Umbilical cord (tissue), 1 donor: ENCODE measurements at regions not wholly inside any gene's neighbourhood (a gene's known extent, or its start where the extent isn't known, plus 50 kb on each side); places are given as distances from the start of the nearest gene placed in this dataset.

Source experiments
- DNase-seq: peaks from one replicate; pipeline ENCODE4 v3.0.0-alpha.2; 2015; ENCODE audit warnings: low spot score

GRCh38 chr7:145276118-145276517, 440.3 kb upstream of the TPK1 start:
- no peak for DNase-seq

GRCh38 chr7:145269418-145270161, 433.7 kb upstream of the TPK1 start:
- no peak for DNase-seq

GRCh38 chr7:145265180-145265579, 429.3 kb upstream of the TPK1 start:
- no peak for DNase-seq

- DNase-seq = no peak
Measured at GRCh38 chr7:145263886-145264285, 428.0 kb upstream of the TPK1 start.

- DNase-seq = no peak
Measured at GRCh38 chr7:145252031-145252430, 416.2 kb upstream of the TPK1 start.

- DNase-seq = no peak
Measured at GRCh38 chr7:145224775-145225174, 388.9 kb upstream of the TPK1 start.

GRCh38 chr7:145219461-145219860, 383.6 kb upstream of the TPK1 start:
- DNase-seq = no peak

GRCh38 chr7:145216866-145217265, 381.0 kb upstream of the TPK1 start:
- no peak for DNase-seq

GRCh38 chr7:145212050-145212449, 376.2 kb upstream of the TPK1 start:
- DNase-seq = peak; percentile 12

GRCh38 chr7:145211211-145211610, 375.4 kb upstream of the TPK1 start:
- no peak for DNase-seq

- DNase-seq = no peak
Measured at GRCh38 chr7:145193951-145194350, 358.1 kb upstream of the TPK1 start.

- DNase-seq = no peak
Measured at GRCh38 chr7:145184956-145185355, 349.1 kb upstream of the TPK1 start.

GRCh38 chr7:145183069-145183468, 347.2 kb upstream of the TPK1 start:
- DNase-seq = no peak

GRCh38 chr7:145175366-145175765, 339.5 kb upstream of the TPK1 start:
- no peak for DNase-seq

- no peak for DNase-seq
Measured at GRCh38 chr7:145169908-145170307, 334.1 kb upstream of the TPK1 start.

- no peak for DNase-seq
Measured at GRCh38 chr7:145168879-145169278, 333.0 kb upstream of the TPK1 start.

GRCh38 chr7:145168427-145168826, 332.6 kb upstream of the TPK1 start:
- no peak for DNase-seq

- no peak for DNase-seq
Measured at GRCh38 chr7:145156834-145157233, 321.0 kb upstream of the TPK1 start.

- no peak for DNase-seq
Measured at GRCh38 chr7:145152589-145152988, 316.7 kb upstream of the TPK1 start.

- no peak for DNase-seq
Measured at GRCh38 chr7:145151676-145152075, 315.8 kb upstream of the TPK1 start.

- DNase-seq = no peak
Measured at GRCh38 chr7:145147865-145148264, 312.0 kb upstream of the TPK1 start.

- no peak for DNase-seq
Measured at GRCh38 chr7:145143685-145144084, 307.8 kb upstream of the TPK1 start.

- no peak for DNase-seq
Measured at GRCh38 chr7:145134377-145134776, 298.5 kb upstream of the TPK1 start.

- DNase-seq = no peak
Measured at GRCh38 chr7:145123502-145123901, 287.6 kb upstream of the TPK1 start.
